ENCODE measurements at regions not wholly inside any gene's neighbourhood (a gene's known extent, or its start where the extent isn't known, plus 50 kb on each side); places are given as distances from the start of the nearest gene placed in this dataset.

DNA sequence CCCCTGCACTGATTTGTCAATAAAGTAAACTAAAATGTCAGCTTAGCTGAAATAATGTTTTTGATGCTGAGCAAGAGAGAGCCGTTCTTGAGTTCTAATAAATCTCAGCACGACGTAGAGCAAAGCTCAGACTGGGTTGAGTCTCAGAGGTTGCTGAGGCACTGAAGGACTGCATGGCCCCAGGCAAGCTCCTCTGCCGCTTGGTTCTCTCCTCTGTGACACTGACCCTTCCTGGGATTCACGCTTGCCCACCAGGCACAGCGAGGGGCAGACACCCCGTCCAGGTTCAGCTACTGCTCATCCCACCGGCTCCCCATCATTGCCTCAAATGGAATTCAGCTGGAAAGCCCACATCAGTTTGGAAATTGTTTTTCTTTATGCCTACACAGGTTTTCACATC, 129.8 kb downstream of the IRX2 start:
- Histone ChIP-seq H4K20me1 (replicated peaks; ENCODE audit: insufficient read depth) (no peaks in the 10 kb centered on the region), H3F3A (replicated peaks; ENCODE audit: low read depth) (no peaks in the 10 kb centered on the region), H3K4me1 (ENCODE audit: insufficient read depth) (no peaks in the 10 kb centered on the region), H3K9me2 (ENCODE audit: insufficient read depth) (no peaks in the 10 kb centered on the region), H3K79me2 (replicated peaks; ENCODE audit: insufficient read depth) (no peaks in the 10 kb centered on the region), H3K27me3 (ENCODE audit: insufficient read depth) (no peaks in the 10 kb centered on the region), H3K27ac (ENCODE audit: low read depth) (no peak overlapping the region), H3K4me3 (no peak overlapping the region), H2AFZ (no peak overlapping the region), H3K4me2 (no peak overlapping the region), H3K36me3 (ENCODE audit: insufficient read depth) (no peaks in the 10 kb centered on the region; the same call in 1 of the 2 replicates)
- Mint-ChIP-seq H3K9me3 (no peaks in the 10 kb centered on the region), H3K27me3 (ENCODE audit: insufficient read depth, low read depth, poor library complexity) (peaks cover 4% of the 10 kb centered on the region), H3K4me3 (no peak overlapping the region), H3K36me3 (ENCODE audit: low read depth) (no peaks in the 10 kb centered on the region), H3K27ac (no peak overlapping the region), H3K4me1 (no peaks in the 10 kb centered on the region)
- TF ChIP-seq, protein P1, sequence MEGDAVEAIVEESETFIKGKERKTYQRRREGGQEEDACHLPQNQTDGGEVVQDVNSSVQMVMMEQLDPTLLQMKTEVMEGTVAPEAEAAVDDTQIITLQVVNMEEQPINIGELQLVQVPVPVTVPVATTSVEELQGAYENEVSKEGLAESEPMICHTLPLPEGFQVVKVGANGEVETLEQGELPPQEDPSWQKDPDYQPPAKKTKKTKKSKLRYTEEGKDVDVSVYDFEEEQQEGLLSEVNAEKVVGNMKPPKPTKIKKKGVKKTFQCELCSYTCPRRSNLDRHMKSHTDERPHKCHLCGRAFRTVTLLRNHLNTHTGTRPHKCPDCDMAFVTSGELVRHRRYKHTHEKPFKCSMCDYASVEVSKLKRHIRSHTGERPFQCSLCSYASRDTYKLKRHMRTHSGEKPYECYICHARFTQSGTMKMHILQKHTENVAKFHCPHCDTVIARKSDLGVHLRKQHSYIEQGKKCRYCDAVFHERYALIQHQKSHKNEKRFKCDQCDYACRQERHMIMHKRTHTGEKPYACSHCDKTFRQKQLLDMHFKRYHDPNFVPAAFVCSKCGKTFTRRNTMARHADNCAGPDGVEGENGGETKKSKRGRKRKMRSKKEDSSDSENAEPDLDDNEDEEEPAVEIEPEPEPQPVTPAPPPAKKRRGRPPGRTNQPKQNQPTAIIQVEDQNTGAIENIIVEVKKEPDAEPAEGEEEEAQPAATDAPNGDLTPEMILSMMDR (conservative IDR thresholded peaks at IDR 0.05; ENCODE audit: low read depth in 2 of 2): no peak
- TF ChIP-seq, protein P2, sequence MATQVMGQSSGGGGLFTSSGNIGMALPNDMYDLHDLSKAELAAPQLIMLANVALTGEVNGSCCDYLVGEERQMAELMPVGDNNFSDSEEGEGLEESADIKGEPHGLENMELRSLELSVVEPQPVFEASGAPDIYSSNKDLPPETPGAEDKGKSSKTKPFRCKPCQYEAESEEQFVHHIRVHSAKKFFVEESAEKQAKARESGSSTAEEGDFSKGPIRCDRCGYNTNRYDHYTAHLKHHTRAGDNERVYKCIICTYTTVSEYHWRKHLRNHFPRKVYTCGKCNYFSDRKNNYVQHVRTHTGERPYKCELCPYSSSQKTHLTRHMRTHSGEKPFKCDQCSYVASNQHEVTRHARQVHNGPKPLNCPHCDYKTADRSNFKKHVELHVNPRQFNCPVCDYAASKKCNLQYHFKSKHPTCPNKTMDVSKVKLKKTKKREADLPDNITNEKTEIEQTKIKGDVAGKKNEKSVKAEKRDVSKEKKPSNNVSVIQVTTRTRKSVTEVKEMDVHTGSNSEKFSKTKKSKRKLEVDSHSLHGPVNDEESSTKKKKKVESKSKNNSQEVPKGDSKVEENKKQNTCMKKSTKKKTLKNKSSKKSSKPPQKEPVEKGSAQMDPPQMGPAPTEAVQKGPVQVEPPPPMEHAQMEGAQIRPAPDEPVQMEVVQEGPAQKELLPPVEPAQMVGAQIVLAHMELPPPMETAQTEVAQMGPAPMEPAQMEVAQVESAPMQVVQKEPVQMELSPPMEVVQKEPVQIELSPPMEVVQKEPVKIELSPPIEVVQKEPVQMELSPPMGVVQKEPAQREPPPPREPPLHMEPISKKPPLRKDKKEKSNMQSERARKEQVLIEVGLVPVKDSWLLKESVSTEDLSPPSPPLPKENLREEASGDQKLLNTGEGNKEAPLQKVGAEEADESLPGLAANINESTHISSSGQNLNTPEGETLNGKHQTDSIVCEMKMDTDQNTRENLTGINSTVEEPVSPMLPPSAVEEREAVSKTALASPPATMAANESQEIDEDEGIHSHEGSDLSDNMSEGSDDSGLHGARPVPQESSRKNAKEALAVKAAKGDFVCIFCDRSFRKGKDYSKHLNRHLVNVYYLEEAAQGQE (IDR thresholded peaks at IDR 0.05; ENCODE audit: unreplicated experiment): no peak
- TF ChIP-seq NANOG (IDR thresholded peaks at IDR 0.05; ENCODE audit: borderline replicate concordance) (no peak), STAT1 (IDR thresholded peaks at IDR 0.05; ENCODE audit: unreplicated experiment) (no peak), CREB1 (CRISPR knock-in tag; IDR thresholded peaks at IDR 0.05; ENCODE audit: low read depth) (no peak), EZH2 (IDR thresholded peaks at IDR 0.05; ENCODE audit: low read depth, unreplicated experiment) (no peak), POLR2AphosphoS5 (IDR thresholded peaks at IDR 0.05; ENCODE audit: low read depth) (no peak), ZNF114 (CRISPR knock-in tag; IDR thresholded peaks at IDR 0.05) (no peak), ZNF331 (CRISPR knock-in tag; IDR thresholded peaks at IDR 0.05; ENCODE audit: low read depth) (no peak), JUNB (IDR thresholded peaks at IDR 0.05; ENCODE audit: unreplicated experiment) (no peak), EZH2phosphoT487 (IDR thresholded peaks at IDR 0.05; ENCODE audit: unreplicated experiment) (no peak)
- TF ChIP-seq, protein P3, sequence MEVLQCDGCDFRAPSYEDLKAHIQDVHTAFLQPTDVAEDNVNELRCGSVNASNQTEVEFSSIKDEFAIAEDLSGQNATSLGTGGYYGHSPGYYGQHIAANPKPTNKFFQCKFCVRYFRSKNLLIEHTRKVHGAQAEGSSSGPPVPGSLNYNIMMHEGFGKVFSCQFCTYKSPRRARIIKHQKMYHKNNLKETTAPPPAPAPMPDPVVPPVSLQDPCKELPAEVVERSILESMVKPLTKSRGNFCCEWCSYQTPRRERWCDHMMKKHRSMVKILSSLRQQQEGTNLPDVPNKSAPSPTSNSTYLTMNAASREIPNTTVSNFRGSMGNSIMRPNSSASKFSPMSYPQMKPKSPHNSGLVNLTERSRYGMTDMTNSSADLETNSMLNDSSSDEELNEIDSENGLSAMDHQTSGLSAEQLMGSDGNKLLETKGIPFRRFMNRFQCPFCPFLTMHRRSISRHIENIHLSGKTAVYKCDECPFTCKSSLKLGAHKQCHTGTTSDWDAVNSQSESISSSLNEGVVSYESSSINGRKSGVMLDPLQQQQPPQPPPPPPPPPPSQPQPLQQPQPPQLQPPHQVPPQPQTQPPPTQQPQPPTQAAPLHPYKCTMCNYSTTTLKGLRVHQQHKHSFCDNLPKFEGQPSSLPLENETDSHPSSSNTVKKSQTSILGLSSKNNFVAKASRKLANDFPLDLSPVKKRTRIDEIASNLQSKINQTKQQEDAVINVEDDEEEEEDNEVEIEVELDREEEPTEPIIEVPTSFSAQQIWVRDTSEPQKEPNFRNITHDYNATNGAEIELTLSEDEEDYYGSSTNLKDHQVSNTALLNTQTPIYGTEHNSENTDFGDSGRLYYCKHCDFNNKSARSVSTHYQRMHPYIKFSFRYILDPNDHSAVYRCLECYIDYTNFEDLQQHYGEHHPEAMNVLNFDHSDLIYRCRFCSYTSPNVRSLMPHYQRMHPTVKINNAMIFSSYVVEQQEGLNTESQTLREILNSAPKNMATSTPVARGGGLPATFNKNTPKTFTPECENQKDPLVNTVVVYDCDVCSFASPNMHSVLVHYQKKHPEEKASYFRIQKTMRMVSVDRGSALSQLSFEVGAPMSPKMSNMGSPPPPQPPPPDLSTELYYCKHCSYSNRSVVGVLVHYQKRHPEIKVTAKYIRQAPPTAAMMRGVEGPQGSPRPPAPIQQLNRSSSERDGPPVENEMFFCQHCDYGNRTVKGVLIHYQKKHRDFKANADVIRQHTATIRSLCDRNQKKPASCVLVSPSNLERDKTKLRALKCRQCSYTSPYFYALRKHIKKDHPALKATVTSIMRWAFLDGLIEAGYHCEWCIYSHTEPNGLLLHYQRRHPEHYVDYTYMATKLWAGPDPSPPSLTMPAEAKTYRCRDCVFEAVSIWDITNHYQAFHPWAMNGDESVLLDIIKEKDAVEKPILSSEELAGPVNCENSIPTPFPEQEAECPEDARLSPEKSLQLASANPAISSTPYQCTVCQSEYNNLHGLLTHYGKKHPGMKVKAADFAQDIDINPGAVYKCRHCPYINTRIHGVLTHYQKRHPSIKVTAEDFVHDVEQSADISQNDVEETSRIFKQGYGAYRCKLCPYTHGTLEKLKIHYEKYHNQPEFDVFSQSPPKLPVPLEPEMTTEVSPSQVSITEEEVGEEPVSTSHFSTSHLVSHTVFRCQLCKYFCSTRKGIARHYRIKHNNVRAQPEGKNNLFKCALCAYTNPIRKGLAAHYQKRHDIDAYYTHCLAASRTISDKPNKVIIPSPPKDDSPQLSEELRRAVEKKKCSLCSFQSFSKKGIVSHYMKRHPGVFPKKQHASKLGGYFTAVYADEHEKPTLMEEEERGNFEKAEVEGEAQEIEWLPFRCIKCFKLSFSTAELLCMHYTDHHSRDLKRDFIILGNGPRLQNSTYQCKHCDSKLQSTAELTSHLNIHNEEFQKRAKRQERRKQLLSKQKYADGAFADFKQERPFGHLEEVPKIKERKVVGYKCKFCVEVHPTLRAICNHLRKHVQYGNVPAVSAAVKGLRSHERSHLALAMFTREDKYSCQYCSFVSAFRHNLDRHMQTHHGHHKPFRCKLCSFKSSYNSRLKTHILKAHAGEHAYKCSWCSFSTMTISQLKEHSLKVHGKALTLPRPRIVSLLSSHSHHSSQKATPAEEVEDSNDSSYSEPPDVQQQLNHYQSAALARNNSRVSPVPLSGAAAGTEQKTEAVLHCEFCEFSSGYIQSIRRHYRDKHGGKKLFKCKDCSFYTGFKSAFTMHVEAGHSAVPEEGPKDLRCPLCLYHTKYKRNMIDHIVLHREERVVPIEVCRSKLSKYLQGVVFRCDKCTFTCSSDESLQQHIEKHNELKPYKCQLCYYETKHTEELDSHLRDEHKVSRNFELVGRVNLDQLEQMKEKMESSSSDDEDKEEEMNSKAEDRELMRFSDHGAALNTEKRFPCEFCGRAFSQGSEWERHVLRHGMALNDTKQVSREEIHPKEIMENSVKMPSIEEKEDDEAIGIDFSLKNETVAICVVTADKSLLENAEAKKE (CRISPR knock-in tag; IDR thresholded peaks at IDR 0.05): no peak
- TF ChIP-seq, protein P4, sequence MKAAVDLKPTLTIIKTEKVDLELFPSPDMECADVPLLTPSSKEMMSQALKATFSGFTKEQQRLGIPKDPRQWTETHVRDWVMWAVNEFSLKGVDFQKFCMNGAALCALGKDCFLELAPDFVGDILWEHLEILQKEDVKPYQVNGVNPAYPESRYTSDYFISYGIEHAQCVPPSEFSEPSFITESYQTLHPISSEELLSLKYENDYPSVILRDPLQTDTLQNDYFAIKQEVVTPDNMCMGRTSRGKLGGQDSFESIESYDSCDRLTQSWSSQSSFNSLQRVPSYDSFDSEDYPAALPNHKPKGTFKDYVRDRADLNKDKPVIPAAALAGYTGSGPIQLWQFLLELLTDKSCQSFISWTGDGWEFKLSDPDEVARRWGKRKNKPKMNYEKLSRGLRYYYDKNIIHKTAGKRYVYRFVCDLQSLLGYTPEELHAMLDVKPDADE (IDR thresholded peaks at IDR 0.05): no peak
- ATAC-seq: no peak
- no peak for DNase-seq (ENCODE audit: low spot score)

All from GM23338 (cell line).